Parathyroid adenoma (tissue), 2 donors: ENCODE measurements at regions not wholly inside any gene's neighbourhood (a gene's known extent, or its start where the extent isn't known, plus 50 kb on each side); places are given as distances from the start of the nearest gene placed in this dataset.

Source experiments
- H2AFZ ChIP-seq: fragments of 300-600 bp; sonication (generic); one replicate; pipeline ENCODE4 v1.7.0; 2017; ENCODE audit warnings: antibody characterized with exemption, mild to moderate bottlenecking
- H3K27ac ChIP-seq: fragments of 300-600 bp; sonication (generic); one replicate; pipeline ENCODE4 v1.7.0; 2017
- H3K27me3 ChIP-seq: fragments of 300-600 bp; sonication (generic); one replicate; pipeline ENCODE4 v1.7.0; 2017; ENCODE audit warnings: low read length; ENCODE audit not compliant: control insufficient read depth, insufficient read depth
- H3K36me3 ChIP-seq: fragments of 300-600 bp; sonication (generic); one replicate; pipeline ENCODE4 v1.7.0; 2017; ENCODE audit warnings: low read length; ENCODE audit not compliant: control insufficient read depth, insufficient read depth
- H3K4me1 ChIP-seq: fragments of 300-600 bp; sonication (generic); one replicate; pipeline ENCODE4 v1.7.0; 2017; ENCODE audit warnings: control low read depth
- H3K4me2 ChIP-seq: fragments of 300-600 bp; sonication (generic); one replicate; pipeline ENCODE4 v1.7.0; 2017; ENCODE audit warnings: low read length
- H3K4me3 ChIP-seq: fragments of 300-600 bp; sonication (generic); one replicate; pipeline ENCODE4 v1.7.0; 2017; ENCODE audit warnings: low read depth, low read length
- H3K79me2 ChIP-seq: fragments of 300-600 bp; sonication (generic); one replicate; pipeline ENCODE4 v1.7.0; 2017; ENCODE audit warnings: control low read depth
- H3K9ac ChIP-seq: fragments of 300-600 bp; sonication (generic); one replicate; pipeline ENCODE4 v1.7.0; 2017; ENCODE audit warnings: mild to moderate bottlenecking
- H3K9me3 ChIP-seq: fragments of 300-600 bp; sonication (generic); one replicate; pipeline ENCODE4 v1.7.0; 2017; ENCODE audit warnings: low read length; ENCODE audit not compliant: control insufficient read depth
- TF ChIP-seq, protein P1 (sequence below): fragments of 300-600 bp; sonication (generic); IDR thresholded peaks from one replicate; pipeline ENCODE4 v1.7.0; 2017; ENCODE audit warnings: antibody characterized with exemption, mild to moderate bottlenecking
- donor health status: primary hyperparathyroidism.

- no peak overlapping the region for H2AFZ ChIP-seq
- H3K79me2 ChIP-seq, result no peaks in the 10 kb centered on the region
- H3K4me3 ChIP-seq, result no peak overlapping the region
- no peak overlapping the region for H3K4me2 ChIP-seq
- no peaks in the 10 kb centered on the region for H3K9me3 ChIP-seq
- TF ChIP-seq, protein P1, sequence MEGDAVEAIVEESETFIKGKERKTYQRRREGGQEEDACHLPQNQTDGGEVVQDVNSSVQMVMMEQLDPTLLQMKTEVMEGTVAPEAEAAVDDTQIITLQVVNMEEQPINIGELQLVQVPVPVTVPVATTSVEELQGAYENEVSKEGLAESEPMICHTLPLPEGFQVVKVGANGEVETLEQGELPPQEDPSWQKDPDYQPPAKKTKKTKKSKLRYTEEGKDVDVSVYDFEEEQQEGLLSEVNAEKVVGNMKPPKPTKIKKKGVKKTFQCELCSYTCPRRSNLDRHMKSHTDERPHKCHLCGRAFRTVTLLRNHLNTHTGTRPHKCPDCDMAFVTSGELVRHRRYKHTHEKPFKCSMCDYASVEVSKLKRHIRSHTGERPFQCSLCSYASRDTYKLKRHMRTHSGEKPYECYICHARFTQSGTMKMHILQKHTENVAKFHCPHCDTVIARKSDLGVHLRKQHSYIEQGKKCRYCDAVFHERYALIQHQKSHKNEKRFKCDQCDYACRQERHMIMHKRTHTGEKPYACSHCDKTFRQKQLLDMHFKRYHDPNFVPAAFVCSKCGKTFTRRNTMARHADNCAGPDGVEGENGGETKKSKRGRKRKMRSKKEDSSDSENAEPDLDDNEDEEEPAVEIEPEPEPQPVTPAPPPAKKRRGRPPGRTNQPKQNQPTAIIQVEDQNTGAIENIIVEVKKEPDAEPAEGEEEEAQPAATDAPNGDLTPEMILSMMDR, result no peak
- no peak overlapping the region for H3K9ac ChIP-seq
- no peaks in the 10 kb centered on the region for H3K36me3 ChIP-seq
- no peak overlapping the region for H3K27ac ChIP-seq
- H3K27me3 ChIP-seq, result no peaks in the 10 kb centered on the region
- H3K4me1 ChIP-seq, result no peaks in the 10 kb centered on the region
Measured at GRCh38 chr5:128668921-128669320, 130.9 kb upstream of the FBN2 start.

DNA sequence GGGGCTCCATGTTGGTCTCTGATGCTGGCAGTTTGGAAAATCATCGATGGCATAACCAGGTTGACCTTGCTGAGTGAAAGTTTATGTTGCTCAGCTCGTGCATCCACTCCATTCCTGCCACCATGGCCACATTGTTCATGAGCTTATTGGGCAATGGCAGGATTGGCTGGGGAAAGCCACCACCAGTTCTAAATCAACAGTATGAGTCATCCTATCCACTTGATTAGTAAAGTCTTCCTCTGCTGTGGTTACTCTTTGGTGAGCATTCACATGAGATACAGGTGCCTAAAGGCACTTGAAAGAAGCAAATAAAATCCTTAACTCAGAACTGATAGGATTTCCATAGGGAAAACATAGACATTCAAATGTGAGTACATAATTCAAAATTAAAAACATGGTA is 131.8 kb upstream of the FBN2 start:
- Histone ChIP-seq H3K4me2 (no peak overlapping the region), H3K27ac (no peak overlapping the region), H2AFZ (no peak overlapping the region), H3K27me3 (no peaks in the 10 kb centered on the region), H3K9ac (no peak overlapping the region), H3K4me3 (no peak overlapping the region), H3K36me3 (no peaks in the 10 kb centered on the region), H3K79me2 (no peaks in the 10 kb centered on the region), H3K4me1 (no peaks in the 10 kb centered on the region), H3K9me3 (no peaks in the 10 kb centered on the region)
- TF ChIP-seq, protein P1, result no peak

DNA sequence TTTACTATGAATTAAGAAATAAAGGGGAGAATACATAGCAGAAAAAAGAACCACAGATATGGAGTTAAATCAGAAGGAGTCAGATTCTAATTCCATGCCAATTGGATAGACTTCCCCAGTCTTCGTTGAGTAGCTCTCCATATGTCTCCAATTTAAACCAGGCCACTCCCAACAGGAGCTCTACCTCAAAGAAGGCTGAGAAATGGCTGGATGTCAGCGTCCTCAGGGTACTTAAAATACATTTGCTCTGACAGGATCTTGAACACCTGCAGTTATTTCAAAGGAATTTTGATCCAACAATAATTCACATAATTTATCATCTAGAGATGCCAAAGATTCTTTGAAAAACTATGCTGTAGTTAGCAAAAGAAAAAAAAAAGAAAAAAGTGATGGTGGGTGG is 133.9 kb upstream of the FBN2 start:
- Histone ChIP-seq H3K79me2 (no peaks in the 10 kb centered on the region), H3K4me1 (no peaks in the 10 kb centered on the region), H3K4me3 (no peak overlapping the region), H3K27ac (no peak overlapping the region), H3K4me2 (no peak overlapping the region), H3K9me3 (no peaks in the 10 kb centered on the region), H3K9ac (no peak overlapping the region), H3K36me3 (no peaks in the 10 kb centered on the region), H2AFZ (no peak overlapping the region), H3K27me3 (no peaks in the 10 kb centered on the region)
- TF ChIP-seq, protein P1, result no peak

DNA sequence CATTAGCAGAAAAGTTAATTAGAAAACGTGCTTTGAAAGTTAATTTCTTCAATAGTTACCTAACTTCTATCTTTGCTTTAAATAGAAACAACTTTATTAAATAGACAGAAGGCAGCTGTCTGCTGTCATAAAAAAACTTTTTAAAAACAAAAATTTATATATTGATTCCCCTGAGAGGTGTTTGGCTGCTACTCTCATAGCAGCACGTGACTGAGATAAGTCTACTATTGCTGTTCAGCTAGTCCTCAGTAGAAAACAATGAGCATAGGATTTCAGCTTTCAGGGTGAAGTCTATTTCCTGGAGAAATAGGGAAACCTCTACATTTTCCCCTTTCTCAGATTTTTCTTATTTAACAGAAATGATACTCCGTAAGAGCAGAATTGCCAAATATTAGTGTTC is 135.0 kb upstream of the FBN2 start:
- Histone ChIP-seq H3K36me3 (no peaks in the 10 kb centered on the region), H3K4me1 (no peaks in the 10 kb centered on the region), H3K27ac (no peak overlapping the region), H2AFZ (no peak overlapping the region), H3K27me3 (no peaks in the 10 kb centered on the region), H3K9ac (no peak overlapping the region), H3K79me2 (no peaks in the 10 kb centered on the region), H3K4me3 (no peak overlapping the region), H3K4me2 (no peak overlapping the region), H3K9me3 (no peaks in the 10 kb centered on the region)
- TF ChIP-seq, protein P1, result no peak

- no peaks in the 10 kb centered on the region for H3K27me3 ChIP-seq
- TF ChIP-seq, protein P1, result no peak
Measured at GRCh38 chr5:128673411-128673957, 135.4 kb upstream of the FBN2 start.

More at GRCh38 chr5:128673411-128673957, 135.4 kb upstream of the FBN2 start:
- Histone ChIP-seq H3K79me2 (no peaks in the 10 kb centered on the region), H3K9me3 (no peaks in the 10 kb centered on the region), H3K4me3 (no peak overlapping the region), H3K27ac (no peak overlapping the region), H3K9ac (no peak overlapping the region), H2AFZ (no peak overlapping the region), H3K36me3 (no peaks in the 10 kb centered on the region), H3K4me1 (no peaks in the 10 kb centered on the region), H3K4me2 (no peak overlapping the region)
